ENCODE measurements at regions not wholly inside any gene's neighbourhood (a gene's known extent, or its start where the extent isn't known, plus 50 kb on each side); places are given as distances from the start of the nearest gene placed in this dataset.

DNA sequence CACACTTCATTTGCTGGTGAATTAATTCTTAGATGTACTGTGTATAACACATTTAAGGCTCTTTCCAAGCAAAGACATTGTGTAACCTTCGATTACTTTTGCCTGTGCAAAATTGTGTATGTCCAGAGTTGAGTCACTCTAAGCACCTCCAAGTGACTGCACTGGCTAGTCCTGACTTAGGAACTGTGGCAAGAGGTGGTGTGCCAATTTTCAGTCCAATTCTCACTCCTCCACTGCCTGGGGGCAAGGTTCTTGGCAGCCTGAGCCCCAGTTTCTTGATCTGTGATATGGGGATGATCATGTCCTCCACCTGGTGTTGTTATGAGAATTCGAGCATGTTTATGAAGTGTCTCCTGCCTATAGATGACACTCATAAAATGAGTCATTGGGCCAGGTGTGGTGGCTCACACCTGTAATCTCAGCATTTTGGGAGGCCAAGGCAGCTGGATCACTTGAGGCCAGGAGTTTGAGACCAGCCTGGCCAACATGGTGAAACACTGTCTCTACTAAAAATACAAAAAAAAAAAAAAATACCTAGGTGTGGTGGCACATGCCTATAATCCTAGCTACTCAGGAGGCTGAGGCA, 105.3 kb upstream of the CDYL start:
- TF ChIP-seq CTCF (IDR thresholded peaks at IDR 0.05; ENCODE audit: insufficient read depth, low read length): no peak
- no peak overlapping the region for H3K4me3 ChIP-seq (ENCODE audit: low read depth, low read length)
- DNase-seq (ENCODE audit: low read depth): no peak

- no peak for TF ChIP-seq CTCF (IDR thresholded peaks at IDR 0.05; ENCODE audit: insufficient read depth, low read length)
- DNase-seq (ENCODE audit: low read depth): no peak
- H3K4me3 ChIP-seq (ENCODE audit: low read depth, low read length): no peak overlapping the region
Measured at GRCh38 chr6:4670290-4670689, 105.9 kb upstream of the CDYL start.

DNA sequence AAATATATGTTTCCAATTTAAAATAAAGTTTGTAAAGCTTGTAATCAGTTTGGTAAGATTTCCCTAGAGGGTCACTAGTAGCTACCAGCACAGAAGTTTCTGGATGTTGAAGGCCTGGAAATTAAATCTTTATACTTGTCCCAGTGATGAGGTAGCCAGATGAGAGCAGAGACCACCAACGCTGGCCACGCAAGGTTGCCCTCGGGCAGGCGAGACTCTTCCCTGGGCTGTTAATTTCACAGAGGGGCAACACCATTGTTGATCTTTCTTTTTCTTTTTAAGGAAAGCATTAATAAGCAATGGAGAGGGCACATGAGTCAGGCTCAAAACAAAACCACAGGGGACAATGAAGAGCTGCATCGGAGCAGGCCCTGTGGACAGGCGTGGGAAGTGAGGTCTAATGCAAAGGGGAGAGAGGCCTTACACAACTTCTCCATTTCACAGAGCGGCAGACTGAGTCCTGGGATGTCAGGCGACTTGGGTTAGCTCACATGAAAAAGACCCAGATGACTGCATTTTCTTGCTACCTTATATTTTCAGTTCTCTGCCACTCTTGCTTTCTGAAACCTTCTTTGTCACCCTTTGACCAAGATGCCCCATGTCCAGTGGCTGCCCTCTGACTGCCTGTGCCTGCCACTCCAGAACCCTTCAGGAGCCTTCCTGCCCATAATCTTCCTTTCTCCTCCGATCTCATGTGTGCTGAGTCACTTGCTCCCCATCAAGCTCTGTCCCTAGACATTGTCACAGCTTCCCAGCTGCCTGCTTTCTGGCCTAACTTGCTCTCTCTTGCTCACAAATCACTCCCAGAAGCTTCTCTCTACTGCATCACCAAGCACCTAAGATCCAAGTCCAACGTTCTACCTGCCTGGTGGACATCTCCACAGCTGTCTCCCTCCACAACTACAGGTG, 107.7 kb upstream of the CDYL start:
- no peak for TF ChIP-seq CTCF (IDR thresholded peaks at IDR 0.05; ENCODE audit: insufficient read depth, low read length)
- no peak for DNase-seq (ENCODE audit: low read depth)
- no peak overlapping the region for H3K4me3 ChIP-seq (ENCODE audit: low read depth, low read length)

DNA sequence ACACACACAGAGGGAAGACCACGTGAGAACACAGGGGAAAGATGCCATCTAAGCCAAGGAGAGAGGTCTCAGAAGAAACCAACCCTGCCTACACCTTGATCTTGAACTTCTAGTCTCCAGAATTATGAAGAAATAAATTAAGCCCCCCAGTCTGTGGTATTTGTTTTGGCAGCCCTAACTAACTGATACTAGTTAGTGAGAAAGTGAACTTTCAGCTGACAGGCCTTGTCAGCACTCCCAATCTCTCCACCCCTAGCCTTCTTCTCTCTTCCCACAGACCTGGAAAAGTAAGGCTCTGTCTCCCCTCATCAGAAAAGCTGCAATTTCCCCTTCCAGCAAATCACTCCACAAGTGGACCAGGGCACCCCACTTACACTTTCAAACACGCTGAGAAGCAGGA, 108.6 kb upstream of the CDYL start:
- H3K4me3 ChIP-seq (ENCODE audit: low read depth, low read length): no peak overlapping the region
- no peak for TF ChIP-seq CTCF (IDR thresholded peaks at IDR 0.05; ENCODE audit: insufficient read depth, low read length)
- no peak for DNase-seq (ENCODE audit: low read depth)

GRCh38 chr6:4666886-4667513, 109.2 kb upstream of the CDYL start:
- no peak for TF ChIP-seq CTCF (IDR thresholded peaks at IDR 0.05; ENCODE audit: insufficient read depth, low read length)
- no peak overlapping the region for H3K4me3 ChIP-seq (ENCODE audit: low read depth, low read length)
- no peak for DNase-seq (ENCODE audit: low read depth)

GRCh38 chr6:4665489-4666417, 110.5 kb upstream of the CDYL start:
- peak; percentile 34 for DNase-seq (ENCODE audit: low read depth)
- TF ChIP-seq CTCF (IDR thresholded peaks at IDR 0.05; ENCODE audit: insufficient read depth, low read length): no peak
- H3K4me3 ChIP-seq (ENCODE audit: low read depth, low read length): no peak overlapping the region

Data from fibroblast of the aortic adventitia (primary cell).